ENCODE measurements at regions not wholly inside any gene's neighbourhood (a gene's known extent, or its start where the extent isn't known, plus 50 kb on each side); places are given as distances from the start of the nearest gene placed in this dataset.

GRCh38 chr1:213484333-213484732 is 433.3 kb downstream of the RPS6KC1 start:
- TF ChIP-seq TAF1 (IDR thresholded peaks at IDR 0.05; ENCODE audit: borderline replicate concordance, low read depth, low read length) = no peak
- no peak for TF ChIP-seq POLR2A (IDR thresholded peaks at IDR 0.05; ENCODE audit: low read depth, low read length)

Data from GM12892 (cell line).